Stimulated activated naive CD4-positive, alpha-beta T cell (primary cell): ENCODE measurements at regions not wholly inside any gene's neighbourhood (a gene's known extent, or its start where the extent isn't known, plus 50 kb on each side); places are given as distances from the start of the nearest gene placed in this dataset.

Experiments
- DNase-seq, 6 experiments: peaks; one replicate each; lab custom pipeline; 2025; lab: John Stamatoyannopoulos, UW

DNA sequence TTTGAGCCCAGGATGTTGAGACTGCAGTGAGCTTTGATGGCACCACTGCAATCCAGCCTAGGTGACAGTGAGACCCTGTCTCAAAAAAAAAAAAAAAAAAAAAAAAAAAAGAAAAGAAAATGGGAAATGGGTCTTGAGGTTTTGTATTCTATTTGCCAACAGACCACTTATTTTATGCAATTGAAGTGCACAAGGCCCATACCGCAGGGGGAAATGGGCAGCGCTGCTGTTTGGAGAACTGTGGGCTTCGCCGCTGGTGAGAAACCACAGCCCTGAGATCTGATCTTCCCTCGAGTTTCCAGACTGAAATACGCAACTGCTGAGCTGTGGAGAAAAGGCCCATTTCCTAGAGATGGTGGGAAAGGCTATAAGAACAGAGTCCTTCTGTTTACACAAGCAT is 512.0 kb downstream of the TCERG1L start:
- DNase-seq: no peak

DNA sequence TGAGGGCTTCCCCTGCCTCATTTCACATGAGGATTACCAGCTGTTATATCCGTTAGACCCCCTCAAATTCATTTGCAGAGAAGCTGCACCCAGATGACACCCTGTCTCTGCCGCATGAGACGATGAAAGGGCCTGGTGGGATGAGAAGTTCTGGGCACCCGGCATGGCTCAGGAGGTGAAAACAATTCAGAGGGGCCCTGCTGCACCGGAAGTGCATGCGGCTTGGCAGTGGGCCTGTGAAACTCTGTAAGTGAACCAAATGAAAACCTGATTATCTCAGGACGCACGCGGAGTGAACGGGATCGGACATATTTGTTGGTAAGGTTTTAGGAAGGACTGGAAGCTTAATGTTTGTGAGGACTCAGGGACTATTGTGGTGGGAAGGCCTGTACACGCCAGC is 511.2 kb downstream of the TCERG1L start:
- DNase-seq: no peak

DNA sequence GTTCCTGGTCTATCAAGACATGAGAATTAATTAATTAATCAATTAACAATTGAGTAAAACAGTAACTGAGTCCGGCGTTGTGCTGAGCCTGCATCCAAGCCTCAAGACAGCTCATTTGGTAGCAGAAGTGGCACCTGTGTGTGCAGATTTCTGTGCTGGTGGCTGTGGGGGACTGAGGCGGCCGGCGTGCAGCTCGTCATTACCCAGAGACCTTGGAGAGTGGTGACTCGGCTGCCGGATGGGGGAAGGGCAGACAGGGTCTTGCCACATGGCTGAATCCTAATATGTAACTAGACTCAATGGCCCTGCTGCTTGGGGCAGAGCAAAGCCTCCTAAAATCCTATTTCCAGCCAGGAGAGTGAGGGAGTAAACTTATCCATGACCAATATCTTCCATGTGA is 510.2 kb downstream of the TCERG1L start:
- DNase-seq: no peak

DNA sequence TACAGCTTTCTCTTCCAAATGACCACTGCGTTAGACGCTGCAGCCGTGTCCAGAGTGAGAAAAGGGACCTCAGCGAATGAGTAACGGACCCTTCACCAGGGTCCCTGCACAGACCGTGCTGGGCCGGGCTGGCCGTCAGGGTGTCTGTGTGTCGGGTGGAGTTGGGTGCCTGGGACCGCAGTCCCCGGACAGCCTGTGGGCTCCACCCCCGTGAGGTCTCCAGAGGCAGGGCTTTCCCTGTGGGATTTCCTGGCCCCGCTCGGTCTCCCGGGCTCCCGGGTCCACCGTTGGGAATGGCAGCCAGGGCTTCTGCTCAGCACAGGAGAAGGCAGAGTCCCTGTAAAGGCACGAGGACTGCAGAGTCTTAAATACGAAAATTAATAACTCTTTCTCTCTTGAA is 509.7 kb downstream of the TCERG1L start:
- DNase-seq: no peak

DNA sequence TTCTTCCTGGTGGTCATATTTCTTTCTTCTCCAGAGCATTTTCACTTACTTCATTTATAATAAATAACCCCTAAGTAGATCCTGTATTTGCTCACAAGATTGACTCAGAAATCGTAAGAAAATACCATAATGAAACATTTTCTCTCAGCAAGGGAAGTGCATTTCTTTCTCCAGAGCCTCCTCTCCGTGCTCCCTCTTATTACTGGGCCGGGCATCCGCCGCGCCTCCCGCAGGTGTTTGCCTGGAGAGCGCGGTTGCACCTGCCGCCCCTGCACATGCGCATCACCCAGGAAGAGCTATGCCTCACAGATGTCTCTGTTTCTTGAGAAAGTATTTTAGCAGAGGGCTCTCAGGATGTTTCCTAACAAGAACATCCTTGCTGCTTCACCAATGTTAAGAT is 509.2 kb downstream of the TCERG1L start:
- no peak for DNase-seq

DNA sequence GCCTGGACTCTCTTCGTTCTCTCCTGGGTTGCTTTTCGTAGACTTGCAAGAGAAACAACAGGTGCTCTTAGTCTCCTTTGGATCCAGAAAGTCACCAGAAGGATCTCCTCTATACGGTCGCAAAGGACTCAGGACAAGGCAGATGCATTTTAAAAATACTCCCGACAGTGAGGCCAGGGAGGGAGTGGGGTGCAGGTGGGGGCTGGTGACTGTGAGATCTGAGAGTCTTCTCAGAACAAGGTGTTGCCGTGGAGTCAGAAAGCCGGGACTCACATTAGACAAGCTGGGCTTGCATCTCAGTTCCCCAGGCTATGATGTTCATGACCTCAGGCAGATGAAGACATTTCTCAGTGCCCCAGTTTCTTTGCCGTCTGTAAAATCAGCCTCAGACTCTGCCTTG is 507.2 kb downstream of the TCERG1L start:
- DNase-seq: no peak

DNA sequence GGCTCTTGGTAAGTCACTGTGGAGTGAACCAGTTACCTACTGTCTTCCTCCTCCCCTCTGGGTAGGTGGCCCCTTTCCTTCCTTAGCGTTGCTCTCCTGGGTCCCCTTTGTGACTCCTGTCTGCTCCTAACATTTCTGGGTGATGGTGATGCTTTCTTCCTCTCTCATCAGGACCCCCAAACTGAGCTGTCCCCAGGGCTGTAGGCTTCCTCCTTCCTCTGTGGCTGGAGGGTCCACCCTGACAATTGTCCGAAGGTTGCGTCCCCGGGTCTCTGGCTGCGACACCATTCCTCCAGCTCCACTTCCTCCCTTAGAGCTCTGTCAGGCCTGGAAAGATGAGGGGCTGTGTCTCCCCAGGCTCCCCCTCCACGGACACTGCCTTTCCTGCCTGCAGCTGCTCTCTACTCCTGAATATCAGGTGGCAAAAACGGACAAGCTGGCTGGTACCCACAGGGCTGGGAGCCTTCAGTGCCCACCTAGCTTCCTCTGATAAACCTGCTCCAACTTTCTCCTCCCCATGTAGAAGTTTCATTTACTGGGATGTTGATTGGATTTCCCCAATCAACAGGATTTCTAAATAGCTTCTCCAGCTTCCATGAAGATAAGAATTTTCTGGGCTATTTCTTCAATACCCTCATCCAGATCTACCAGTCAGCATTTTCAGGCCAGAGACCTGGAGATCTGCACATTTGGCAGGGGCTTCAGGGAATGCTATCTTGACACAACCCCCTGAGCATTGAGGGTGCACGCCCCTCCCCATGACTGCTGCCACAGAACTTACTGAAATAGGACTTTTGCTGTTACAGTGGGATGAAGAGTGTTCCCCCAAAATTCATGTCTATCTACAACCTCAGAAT is 506.5 kb downstream of the TCERG1L start:
- DNase-seq: no peak

DNA sequence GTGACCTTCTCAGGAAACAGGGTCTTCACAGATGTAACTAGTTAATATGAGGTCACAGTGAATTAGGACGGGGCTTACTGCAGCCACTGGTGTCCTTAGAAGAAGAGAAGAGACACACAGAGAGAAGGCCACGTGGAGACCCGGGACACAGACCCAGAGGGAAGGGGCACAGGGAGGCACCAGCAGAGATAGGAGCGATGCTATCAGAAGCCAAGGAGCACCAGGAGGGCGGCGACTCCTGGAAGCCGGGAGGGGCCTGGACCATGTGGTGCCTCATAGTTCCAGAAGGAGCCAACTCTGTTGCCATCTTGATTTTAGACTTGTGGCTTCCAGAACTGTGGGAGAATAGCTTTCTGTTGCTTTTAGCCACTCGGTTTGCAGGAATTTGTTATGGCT is 505.9 kb downstream of the TCERG1L start:
- DNase-seq: no peak

DNA sequence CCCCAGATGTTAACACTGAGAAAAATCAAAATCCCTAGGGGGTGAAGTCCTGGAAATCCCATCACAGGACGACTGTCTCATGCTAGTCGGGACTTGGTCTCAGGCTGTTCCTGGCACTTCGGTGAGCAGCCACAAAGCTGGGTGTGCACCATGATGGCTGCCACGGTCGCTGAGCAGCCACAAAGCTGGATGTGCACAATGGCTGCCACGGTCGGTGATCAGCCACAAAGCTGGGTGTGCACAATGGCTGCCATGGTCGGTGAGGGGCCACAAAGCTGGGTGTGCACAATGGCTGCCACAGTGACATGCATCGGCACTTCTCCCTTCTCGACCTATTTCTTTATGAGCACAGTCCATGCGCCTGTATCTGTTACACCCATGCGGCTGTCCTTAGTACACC is 505.1 kb downstream of the TCERG1L start:
- no peak for DNase-seq

DNA sequence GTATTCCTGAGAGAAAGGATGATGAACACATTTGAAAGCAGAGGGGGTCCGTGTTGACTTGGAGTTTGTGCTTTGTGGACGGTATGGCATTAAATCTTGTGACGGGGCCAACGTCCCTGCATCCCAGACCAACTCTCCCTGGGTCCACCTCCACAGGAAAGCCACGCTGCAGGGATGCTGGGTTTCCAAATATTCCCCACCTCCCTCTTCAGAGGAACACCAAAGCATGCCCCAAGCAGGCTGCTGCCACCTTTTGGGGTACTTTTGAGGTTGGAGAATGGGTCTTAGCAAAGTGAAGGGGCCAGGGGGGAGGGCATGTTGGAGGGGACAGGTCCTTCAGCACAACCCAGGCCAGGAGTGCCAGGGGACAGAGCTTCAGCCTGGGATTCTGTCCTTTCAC is 504.4 kb downstream of the TCERG1L start:
- no peak for DNase-seq

DNA sequence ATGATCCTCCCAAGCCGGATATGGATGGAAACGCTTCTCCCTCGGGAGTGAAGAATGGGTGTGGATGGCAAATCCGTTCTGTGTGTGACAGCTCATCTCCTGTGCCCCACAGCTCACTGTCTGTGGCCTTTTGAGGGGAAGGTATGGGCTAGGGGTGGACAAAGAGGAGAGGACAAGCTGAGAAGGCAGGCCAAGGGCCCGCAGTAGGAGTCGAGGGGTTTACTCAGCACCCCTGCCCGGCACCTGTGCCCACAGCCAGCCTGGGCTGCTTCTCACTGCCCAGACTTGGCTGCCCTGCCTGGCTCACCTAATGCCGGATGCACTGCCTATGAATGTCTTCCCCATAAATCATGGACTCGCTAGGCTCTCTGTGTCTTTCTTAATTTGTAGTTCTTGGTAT is 503.8 kb downstream of the TCERG1L start:
- DNase-seq: no peak

DNA sequence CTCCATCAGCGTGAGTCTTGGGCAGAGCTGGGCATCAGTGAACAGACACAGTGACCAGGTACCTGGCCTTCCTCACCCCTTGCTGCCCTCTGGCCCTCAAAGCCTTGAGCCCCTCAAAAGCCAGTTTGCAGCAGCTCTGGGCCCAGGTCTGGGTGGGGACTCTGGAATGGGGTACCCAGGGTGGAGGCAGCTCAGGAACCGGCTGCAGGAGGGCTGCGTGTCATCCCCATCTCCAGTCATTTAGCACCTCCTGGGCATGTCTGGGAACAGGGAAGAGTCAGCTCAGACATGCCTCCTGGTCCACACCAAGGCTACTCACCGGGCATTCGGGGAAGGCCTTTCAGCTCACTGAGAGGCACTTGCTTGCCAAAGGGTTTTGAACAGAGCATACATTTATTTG is 503.3 kb downstream of the TCERG1L start:
- DNase-seq: no peak

DNA sequence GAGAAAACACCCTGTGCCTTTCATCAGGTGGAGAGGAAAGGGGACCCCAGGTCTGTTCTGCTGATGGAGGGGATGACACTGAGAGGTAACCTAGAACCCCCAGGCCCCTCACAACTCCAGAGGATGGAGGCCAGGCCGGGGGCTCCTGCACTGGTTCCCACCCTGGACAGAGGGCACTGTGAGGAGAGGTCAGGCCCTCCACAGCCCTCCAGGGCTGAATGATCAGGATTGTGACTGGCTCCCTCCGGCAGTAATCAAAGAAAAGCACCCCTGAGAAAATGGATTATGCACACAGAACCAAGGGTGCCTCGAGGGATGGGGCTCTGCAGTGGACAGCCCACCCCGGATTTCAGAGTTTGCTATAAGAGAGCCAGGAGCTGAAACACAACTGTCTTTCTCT is 502.8 kb downstream of the TCERG1L start:
- DNase-seq: no peak

DNA sequence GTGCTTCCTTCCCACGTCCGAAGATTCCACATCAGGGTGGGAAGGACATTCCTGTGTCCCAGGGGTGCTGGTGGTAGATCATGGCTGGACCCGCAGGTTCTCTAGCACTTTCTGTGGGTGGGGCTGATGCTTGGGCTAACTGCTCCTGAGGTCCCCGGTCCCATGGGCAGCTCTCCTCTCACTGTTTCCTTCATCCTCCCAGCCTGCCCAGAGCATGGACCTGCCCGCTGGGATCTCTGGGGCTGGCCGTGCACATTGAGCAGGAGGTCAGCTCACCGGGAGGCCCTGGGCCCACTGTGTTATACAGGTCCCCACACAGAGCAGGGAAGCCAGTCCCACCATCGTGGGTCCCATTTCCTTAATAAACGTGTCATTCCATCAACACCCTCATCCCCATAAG is 502.3 kb downstream of the TCERG1L start:
- no peak for DNase-seq

DNA sequence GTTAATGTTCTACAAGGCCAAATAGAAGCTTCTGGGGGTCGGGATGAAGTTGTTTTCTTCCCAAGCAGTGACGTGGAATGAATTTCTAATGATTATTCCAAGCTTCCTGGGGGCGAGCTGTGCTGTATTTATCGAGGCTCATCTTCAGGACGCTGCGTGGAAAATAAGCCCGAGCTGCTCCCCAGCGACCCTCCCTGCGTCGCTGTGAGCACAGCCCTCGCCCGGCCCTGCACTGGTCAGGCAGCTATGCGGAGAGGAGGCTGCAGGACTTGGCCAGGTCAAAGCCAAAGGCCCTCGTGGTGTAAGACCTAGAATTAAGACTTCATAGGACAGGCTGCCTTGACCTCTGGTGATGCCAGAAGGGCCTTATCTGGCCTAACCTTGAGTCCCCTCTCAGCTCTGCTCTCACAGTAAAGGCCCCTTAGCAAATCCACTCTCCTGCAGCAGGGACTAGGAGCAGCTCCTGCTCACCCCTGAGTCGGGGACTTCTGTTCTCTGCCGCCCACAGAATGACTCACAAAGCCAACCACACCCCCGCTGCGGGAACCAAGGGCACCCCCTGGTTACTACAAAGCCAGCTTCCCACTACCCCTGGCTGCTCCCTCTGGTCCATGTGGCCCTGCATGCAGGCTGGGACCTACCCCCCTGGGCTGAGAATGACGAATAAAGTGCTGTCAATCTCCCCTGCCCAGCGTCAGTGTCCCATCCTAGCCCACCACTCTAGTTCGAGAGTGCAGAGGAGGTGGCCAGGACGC is 501.6 kb downstream of the TCERG1L start:
- DNase-seq: no peak

DNA sequence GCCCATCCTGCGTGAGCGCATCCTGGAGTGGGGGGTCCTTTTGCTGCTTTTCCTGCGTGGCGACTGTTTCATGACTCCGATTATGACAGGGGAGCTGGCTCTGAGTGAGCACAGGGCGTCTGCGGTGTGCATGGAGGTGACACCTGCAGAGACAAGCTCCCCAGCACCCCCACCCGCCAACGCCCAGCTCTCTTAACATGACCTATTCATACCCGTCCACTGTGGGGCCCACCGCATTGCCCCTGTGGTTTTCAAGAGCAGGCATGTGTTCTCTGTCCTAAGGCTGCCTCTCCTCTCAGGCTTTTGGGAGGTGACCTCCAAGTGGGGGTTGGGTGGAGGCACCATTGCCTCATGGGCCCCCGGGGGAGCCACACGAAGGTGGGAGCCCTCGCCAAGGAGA is 500.7 kb downstream of the TCERG1L start:
- DNase-seq: no peak

DNA sequence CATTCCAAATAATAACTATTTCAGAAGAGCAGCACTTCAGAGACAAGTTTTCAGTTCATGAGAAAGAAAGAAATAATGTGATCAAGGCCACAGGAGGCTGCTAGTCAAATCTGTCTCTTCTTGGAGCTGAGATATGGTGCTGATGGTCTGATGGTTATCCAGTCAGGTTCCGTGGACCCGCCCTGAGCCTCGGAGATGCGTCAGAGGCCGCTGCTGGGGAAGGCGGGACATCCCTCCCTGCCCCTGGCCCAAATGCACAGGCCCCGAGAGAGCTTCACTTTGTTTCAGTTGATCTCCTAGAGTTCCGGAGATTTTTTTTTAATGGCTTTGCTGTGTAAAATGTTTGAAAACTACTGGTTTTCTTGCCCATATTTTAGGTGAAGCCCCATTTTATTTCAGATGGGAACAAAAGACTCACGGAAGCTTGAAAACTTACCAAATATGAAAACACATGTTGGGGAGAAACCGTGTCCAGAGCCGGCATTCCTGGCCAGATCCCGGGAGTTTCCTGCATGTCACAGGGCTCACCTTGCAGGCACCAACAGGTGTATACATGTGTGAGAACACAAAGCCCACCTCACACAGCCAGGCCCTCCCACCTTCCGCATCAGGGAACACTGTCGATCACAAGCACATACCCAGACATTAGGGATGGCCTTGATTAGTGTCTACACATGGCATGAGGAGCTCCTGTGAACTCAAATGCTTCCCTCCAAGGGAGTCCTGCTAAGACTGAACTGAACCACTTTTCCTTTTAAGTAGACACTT is 499.0 kb downstream of the TCERG1L start:
- DNase-seq: no peak

DNA sequence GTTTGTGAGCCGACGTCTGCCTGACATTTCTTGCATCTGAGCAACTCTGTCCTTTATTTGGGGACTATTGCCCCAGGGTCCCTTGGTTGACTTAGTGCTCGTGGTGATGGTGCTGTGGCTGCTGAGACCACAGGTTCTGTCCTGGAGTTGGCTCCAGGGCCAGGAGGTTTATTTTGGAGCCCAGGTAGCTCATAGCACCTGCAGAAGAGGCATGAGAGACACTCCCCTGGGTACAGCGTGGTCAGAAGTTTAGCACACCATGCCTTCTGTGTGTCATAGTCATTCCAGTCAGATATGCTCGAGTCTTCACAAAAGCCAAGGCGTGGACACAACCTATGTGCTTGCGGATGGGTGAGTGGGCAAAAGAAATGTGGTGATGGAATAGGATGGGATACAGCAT is 496.9 kb downstream of the TCERG1L start:
- DNase-seq: no peak

DNA sequence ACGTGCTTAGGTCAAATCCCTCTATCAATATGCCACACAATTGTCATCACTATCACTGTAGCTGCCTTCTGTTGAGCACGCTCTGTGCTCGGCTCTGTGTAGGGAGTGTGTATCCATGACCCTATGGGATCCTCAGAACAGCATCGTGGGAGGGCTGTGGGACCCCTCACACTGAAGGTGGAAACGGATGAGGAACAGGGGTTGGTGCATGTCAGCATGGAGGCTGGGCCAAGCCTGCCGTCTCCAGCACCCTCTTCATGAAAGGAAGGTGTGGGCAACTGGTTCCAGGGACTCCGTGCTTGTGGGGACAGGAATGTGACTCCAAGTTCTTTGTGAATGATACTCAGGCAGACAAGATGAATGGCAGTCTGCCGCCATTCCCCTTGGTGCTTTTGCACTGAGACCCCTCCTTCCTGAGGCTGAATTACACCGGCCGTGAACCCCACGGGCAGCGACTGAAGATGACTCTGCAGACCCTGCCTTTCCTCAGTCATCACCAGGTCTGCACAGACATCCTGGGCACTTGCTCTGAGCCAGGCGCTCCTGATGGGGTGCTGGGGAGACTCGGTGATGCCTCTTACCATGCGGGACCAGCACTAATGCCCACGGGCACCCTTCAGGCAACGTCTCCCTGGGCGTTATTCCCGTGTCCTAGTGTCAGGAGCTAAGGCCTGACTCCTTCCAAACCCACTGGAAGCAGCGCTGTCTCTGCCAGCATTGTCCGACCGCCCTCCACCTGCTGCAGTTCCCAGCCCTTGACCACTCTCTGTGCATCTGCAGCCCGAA is 495.2 kb downstream of the TCERG1L start:
- no peak for DNase-seq

DNA sequence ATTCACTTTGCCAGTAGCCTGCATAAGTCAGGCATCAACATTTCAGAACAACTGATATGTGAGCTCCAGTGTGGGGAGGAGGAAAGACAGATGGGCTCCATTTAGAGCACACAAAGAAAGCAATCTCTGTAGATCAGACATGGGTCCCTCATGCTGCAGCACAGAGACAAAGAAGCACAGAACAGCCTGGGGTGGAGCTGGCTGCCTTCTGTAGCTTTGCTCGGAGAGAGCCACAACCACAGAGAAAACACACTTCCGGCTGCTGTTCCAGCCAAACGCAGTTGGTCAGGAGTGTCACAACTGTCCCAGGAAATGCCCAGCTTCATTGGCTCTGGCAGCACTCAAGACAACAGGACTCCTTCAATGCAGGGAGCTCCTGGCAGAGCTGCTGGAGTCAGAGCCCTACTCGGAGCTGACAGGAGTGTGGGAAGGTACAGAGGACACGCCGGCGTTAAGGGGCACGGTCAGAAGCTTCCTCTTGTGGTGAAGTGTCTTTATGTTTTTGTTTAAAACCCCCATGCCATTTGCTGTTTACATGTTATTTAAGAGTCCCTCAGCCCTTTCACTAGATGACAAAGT is 494.4 kb downstream of the TCERG1L start:
- DNase-seq: no peak

DNA sequence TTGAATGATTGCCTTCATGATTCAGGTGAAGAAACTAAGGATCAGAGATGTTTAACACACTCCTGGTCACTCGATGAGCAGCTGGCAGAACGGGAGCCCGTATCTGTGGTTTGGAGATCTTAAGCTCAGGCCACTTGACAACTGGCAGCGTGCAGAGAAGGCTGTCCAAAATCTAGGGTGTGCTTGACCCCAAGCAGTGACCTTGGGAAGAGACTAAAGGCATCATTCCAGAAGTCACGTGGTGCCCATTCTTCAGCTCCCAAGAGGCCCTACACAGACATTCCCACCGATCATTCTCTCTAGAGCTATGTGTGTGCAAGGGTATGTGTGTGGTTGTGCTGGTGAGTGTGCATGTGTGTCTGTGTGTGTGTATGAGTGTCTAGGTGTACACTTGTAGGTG is 493.8 kb downstream of the TCERG1L start:
- no peak for DNase-seq
